ENCODE measurements at regions not wholly inside any gene's neighbourhood (a gene's known extent, or its start where the extent isn't known, plus 50 kb on each side); places are given as distances from the start of the nearest gene placed in this dataset.

GRCh38 chr14:65824285-65824977 lies 411.9 kb downstream of the FUT8 start:
- TF ChIP-seq CTCF (IDR thresholded peaks at IDR 0.05): peak; percentile 78 to 87 (median 83)
- no peak for TF ChIP-seq POLR2A (IDR thresholded peaks at IDR 0.05)

Data from uterus (tissue), 2 donors.